ENCODE measurements at regions not wholly inside any gene's neighbourhood (a gene's known extent, or its start where the extent isn't known, plus 50 kb on each side); places are given as distances from the start of the nearest gene placed in this dataset.
"Not testable (repeated sequence)": the region's sequence is repeated elsewhere in the genome, so short reads cannot be mapped to it uniquely, and the experiment has no call there.

DNA sequence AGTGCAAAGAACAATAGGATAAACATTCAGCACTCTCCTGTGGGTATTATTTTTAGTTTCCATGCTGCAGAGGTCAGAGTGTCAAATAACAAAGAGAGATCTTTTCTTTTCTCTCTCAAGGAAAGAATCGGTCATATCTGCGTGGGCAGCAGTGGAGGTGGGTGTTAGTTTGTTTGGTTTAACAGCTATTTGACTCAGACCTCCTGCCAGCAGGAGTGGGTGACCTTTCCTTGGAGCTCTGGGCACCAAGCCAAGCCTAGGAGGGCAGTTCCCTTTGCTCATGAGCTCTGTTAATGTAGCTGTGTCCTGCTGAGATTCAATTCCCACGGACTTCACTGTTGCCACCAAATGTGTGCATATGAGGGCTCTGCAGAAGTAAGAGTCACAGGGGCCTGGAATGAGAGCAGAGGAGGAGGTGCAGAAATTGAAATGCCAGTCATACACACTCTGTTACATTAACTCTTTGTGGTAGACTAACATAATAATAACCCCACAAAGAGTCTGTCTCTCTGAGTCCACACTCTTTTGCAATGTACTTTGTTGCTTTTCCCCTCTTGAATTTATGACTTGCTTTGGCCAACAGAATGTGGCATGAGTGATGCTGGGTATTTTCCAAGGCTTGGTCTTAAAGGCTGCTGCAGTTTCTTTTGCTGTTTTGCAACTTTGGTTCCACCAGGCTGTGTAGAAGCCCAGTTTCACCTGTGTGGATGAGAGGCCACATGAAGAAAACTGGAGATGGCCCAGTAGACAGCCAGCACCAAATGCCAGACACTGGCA lies 76.0 kb upstream of the GRK3 start:
- DNase-seq (ENCODE audit: low spot score), result no peak

DNA sequence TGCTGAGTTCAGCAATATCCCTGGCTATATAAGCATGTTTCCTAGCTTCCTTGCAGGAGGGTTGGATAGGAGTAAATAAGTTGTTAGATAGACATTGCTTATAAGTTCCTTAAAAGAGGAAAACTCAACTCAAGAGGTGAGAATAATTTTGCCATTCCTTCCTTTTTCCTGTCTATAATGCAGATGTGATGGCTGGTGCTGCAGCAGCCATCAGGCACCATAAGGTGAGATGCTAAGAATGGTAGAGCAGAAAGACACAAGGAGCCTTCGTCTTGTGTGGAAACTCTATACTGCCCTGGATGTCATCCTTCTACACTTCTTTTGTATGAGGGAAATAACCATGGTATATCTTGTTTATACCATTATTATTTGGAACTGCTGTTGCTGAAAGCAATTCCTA lies 74.5 kb upstream of the GRK3 start:
- DNase-seq (ENCODE audit: low spot score), result no peak

DNA sequence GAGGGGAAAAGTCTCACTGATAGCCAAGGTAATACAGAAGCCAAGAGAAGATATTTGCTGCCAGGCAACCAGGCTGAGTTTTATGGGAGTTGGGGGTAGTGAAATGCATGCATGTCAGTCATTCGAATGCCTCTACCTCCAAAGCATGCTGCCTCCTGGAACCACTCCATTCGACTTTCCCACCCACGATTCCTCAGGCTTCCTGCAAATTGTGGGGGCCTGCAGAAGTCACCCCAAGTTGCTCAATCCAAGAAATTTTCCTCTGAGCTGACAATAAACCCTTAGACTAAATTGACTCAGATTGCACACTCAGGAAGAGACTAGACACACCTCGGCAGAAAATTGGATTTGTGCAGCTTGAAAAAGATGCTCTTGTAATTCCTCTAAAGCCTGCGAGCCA lies 73.6 kb upstream of the GRK3 start:
- DNase-seq (ENCODE audit: low spot score), result no peak

DNA sequence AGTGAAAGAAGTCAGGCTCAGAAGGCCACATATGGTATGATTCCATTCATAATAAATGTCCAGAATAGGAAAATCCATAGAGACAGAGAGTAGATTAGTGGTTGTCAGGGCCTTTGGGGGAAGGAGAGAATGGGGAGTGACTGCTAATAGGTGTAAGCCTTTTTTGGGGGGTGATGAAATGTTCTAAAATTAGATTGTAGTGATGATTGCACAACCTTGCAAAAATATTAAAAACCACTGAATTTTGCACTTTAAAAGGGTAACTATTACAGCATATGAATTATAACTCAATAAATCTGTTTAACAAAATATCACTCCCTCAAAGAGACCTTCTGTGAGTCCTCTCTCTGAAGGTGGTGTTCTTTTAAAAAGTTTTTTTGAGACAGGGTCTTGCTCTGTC lies 72.3 kb upstream of the GRK3 start:
- DNase-seq (ENCODE audit: low spot score), result no peak

DNA sequence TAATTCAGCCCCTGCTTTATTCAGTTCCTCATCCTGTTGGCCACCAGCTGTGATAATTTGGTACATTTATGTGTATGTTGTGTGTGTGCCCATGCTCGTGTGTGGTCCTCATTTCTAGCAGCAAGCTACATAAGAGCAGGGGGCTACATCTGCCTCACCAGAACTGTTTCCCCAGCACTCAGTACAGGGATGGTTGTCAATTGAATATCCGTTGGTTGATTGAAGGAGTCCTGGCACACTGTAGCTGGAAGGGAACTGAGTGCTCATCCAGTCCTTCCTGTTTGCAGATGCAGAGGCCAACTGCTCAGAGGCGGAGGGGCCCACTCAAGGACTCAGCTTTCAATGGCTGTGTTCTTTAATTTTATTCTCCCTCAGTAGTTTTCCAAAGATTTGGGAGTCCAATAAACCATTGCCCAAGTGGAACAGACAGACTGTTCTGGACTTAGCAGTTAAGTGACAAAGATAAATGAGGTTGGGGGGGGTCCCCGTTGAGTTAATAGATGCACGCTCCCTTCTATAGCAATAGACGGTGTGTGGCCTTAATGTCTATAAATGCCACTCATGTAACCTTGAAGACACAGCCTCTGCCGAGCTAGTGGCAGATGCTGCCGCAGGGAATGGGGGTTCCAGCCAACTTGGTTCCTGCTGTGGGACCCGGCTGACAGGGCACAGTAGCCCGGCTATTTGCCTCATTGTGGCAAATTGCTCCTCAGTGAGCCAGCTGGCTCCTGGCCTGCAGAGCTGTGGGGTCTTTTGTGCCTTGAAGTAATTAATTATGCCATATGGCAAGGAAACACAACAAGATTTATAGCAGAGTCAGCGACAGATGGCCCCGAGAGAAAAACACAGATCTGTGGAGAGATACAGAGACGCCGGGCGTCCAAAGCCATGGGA lies 71.4 kb upstream of the GRK3 start:
- DNase-seq (ENCODE audit: low spot score), result no peak

DNA sequence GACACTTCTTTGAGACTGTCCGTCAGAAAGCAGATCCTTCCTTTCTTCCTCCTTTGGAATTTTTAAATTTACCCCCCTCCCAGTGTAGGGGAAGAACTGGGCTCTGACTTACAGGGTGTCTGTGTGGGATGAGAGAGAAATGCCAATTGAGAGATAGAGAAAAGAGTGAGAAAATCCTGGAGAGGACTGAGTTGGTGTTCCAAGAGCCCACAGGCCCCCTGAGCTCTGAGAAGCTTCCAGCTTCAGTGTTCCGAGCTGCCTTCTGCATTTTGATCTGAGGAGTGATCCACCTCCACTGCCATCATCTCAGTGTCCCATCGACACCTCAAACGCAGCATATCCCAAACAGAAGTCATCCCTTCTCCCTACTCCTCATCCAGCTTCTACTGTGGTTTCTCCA lies 70.7 kb upstream of the GRK3 start:
- DNase-seq (ENCODE audit: low spot score), result no peak

DNA sequence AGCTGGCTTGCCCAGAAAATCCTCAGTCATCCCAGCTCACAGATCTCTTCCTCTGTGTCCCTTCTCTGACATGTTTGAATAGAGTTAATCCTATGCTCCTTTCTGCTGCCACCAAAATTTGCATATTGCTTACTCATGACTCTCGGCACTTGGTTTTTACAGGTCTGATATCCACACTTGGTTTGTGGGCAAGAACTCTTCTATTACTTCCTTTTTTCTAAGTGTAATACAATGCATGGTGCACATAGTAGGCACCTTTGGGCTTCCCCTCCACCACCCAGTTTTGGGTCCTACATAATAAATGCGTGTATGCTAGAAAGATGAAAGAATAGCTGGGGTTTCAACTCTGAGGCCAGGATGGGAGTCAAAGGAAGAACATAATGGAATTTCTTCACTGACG lies 69.7 kb upstream of the GRK3 start:
- DNase-seq (ENCODE audit: low spot score), result no peak

DNA sequence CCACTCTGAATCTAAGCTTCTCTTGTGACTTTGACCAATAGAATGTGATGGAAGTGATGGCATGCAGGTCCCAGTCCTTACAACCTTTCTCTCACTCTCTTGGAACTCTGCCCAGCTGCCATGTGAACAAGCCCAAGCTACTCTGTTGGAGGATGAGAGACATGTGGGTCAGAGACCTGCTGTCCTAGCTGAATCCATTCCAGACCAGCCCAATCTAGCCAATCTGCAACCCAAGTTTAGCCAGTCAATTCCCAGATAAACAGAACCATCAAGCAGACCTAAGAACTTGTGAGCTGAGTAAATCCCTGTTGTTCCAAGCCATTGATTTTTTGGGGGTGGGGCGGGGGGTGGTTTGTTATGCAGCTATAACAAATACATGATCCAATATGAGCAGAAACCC lies 69.2 kb upstream of the GRK3 start:
- DNase-seq (ENCODE audit: low spot score), result no peak

DNA sequence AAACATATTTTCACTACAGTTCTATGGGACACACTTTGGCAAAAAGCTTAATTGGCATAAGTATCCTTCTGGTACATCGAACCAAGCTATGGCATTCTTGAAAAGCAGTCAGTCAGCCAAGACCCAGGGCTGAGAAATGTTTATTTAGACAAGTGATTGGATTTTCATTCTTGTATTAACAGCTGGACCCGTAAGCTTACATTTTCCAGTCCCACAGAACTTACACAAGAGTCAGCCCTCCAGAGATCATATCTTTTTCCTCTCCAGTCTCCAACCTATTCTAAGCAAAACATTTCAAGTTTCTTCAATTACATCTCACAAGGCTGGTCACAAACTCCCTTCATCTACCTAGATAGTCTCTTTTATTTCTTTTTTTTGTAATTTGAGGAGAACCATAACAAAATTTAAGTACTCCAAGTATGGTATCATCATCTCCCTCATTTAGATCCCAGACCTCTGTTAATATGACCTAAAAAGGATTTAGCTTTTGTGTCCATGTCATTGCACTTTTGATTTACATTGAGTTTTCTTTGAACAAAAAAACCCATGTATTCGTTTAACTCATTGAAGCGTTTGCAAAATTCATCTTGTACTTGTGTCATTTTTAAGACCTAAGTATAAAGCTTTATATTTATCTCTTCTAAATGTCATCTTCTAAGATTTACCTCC lies 67.9 kb upstream of the GRK3 start:
- no peak for DNase-seq (ENCODE audit: low spot score)

DNA sequence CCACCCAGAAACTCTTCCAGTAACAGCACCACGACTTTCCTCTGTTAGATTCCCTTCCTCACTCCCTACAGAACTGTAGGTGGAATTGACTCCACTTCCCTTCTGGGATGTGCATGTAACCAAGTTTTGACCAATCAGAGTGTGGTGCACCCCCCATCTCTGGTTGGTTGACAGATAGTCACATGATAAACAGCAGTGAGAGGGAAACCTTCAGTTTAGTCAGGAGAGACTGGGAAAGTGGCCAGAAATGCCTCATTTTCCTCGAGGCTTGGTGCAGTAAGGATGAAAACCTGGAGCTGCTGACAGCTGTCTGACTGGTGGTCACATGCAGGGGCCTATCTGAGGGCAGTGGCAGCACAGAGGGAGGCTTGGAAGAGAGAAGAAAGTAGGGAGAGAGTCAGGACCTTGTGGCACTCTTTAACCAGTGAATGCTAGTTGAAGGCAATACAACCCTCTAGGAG lies 67.3 kb upstream of the GRK3 start:
- DNase-seq (ENCODE audit: low spot score), result no peak

DNA sequence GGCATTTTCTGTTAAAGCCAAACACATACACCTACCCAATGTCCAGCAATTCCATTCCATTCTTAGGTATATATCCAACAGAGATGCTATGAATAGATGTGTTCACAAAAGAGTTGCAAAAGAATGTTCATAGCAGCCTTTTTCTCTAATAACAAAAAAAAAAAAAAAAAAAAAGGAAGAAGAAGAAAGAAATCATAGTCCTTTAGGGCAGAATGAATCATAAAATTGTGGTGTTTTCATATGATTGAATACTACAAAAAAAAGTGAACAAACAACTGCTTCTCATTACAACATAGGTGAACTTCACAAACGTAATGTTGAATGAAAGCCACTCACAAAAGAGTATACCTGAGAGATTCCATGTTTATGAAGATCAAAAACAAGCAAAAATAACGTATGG lies 66.8 kb upstream of the GRK3 start:
- no peak for DNase-seq (ENCODE audit: low spot score)

DNA sequence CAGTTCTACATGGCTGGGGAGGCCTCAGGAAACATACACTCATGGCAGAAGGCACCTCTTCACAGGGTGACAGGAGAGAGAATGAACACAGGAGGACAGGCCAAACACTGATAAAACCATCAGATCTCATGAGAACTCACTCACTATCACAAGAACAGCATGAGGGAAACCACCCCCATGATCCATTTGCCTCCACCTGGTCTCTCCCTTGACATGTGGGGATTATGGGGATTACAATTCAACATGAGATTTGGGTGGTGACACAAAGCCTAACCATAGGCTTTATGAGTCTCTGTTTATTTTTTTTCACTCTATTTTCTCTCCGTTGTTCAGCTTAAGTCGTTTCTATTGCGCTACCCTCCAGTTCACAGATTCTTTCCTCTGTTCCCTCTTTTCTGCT lies 63.8 kb upstream of the GRK3 start:
- DNase-seq (ENCODE audit: low spot score), result not testable (repeated sequence)

DNA sequence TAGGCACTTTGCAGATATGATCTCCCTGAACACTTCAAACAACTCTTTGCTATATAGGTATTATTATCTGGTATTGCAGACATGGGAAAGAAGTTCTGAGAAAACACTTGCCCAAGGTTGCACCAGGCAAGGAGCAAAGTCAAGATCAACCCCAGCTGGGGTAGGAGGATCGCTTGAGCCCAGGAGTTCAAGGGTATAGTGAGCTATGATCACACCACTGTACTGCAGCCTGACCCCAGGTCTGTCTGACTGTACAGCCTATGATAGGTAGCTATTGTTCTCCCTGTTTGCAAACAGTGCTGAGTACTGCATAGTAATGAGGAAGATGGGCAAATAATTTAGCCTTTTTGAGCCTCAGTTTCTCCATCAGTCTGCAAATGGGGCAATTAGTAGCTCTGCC lies 60.5 kb upstream of the GRK3 start:
- DNase-seq (ENCODE audit: low spot score), result not testable (repeated sequence)

DNA sequence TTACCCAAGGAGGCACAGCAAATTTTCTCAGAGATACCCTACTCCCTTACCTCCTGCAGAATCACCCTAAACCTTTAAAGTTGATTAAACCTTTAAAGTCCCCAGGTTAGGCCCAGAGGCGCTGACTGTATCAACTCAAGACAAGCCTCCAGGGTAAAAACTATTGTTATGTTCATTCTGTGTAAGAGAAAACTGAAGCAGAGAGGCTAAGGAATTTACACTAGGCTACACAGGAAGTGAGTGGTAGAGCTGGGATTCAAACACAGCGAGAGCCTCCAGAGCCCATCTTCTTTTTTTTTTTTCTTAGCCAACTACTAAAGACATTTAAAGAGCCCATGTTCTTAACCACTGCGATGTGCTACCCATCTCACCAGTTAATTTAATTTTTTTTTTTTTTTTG lies 56.3 kb upstream of the GRK3 start:
- DNase-seq (ENCODE audit: low spot score), result no peak

DNA sequence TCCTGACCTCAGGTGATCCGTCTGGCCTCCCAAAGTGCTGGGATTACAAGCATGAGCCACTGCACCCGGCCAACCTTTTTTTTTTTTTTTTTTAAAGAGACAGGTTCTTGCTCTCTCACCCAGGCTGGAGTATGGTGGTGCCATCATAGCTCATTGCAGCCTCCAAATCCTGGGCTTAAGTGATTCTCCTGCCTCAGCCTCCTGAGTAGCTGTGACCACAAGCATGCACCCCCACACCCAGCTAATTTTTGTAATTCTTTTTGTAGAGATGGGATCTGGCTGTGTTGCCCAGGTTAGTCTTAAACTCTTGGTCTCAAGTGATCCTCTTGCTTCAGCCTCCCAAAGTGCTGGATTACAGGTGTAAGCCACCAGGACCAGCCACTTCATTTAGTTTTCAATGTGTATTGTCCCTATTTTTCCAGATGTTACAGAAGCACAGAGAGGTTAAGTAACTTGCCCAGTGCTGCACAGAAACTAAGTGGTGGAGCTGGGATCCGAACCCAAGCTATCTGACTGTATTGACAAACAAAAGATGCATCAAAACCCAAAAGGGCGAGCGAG lies 55.6 kb upstream of the GRK3 start:
- no peak for DNase-seq (ENCODE audit: low spot score)

DNA sequence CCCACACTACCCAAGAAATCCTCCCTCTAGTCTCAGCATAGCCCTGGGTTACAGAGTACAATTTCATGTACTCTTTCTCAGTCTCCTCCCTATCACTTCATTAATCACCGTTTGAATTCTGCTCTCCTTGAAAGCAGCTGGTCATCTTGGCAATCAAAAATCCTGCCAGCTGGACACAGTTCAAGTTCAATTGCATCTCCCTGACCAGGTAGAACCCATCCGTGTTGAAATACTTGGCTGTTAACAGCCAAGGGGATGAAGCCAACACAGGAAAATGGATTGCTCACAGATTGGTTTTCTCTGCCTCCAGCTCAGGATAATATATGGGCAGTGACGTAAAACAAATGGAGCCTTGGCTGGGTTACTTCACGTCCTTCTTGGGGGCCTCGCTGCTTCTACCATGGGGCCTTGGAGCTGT lies 55.1 kb upstream of the GRK3 start:
- DNase-seq (ENCODE audit: low spot score), result no peak

DNA sequence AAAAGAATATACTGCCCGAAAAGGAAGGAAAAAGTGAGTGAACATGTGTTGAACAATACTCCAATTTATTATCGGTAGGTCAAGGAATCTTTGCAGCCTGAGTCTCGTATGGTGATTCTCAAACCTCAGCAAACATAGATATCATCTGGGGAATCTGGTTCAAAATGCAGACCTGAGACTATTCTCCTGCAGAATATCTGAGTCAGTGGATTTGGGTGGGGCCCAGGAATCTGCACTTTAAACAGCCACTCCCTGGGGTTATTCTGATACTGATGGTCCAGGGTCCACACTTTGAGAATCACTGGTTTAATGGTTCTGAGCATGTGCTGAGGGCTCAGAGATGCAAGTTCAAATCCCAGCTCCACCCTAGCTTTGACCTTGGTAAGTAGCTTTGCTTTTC lies 53.6 kb upstream of the GRK3 start:
- no peak for DNase-seq (ENCODE audit: low spot score)

DNA sequence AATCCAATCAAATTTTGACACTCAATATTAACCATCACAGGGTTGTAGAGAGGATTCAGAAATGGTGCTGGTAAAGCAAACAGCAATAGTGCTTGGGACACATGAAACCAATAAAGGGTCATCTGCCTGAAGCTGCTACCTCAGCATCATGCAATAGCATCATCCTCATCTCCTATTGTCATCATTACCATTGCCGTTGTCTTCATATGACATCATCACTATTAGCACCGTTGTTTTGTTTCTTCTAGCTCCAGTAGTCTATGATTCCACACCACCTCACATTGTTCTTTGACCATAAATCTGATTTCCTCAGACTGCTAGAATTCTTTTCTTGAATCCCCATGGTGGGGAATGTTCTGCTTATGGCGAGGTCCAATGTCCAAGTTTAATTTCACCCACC lies 52.8 kb upstream of the GRK3 start:
- DNase-seq (ENCODE audit: low spot score), result no peak

DNA sequence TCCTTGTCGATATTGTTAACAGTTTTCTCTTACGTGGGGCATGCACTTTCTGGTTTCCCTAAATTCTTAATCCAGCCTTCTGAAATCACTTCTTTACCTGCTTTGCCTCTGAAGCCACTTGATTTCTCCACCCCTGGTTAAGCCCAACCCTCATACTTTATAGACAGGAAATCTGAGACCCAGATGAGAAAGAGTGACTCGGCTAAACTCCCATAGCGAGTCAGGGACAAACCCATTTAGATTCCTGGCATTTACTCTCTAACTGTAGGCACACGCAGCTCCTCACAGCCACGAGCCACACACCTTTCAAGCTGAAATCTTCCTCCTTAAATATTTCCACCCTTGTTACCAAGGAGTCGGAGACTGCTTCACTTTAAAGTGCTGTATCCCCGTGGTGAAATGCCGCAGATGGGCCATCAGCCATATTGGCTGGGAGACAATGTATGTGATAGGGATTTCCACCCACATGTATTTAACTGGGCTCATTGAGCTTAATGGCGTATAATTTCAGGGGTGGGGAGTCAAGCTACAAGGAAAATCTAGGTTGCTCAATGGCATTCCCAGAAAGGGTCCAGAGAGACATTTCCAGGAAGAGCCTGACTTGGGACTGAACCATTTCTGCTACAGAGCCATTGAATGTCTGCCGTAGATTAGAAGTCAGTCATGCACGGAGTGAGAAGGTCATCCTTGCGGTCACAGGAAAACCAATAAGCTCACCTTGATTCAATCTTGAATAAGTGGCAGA lies 49.9 kb upstream of the GRK3 start:
- no peak for DNase-seq (ENCODE audit: low spot score)

All from hematopoietic multipotent progenitor cell treated with erythropoietin and hydrocortisone succinate and interleukin-3 and kit ligand, for 17 days (in vitro differentiated cells).